Mesenchymal stem cell (in vitro differentiated cells and primary cell): ENCODE measurements at regions not wholly inside any gene's neighbourhood (a gene's known extent, or its start where the extent isn't known, plus 50 kb on each side); places are given as distances from the start of the nearest gene placed in this dataset.

Experiments used
- DNase-seq: peaks from one replicate; pipeline ENCODE4 v3.0.0-alpha.2; 2013
- H2AFZ ChIP-seq: one replicate; pipeline ENCODE4 v1.6.1; 2013; ENCODE audit warnings: low read depth, mild to moderate bottlenecking, control low read depth, inconsistent platforms, low read length, moderate library complexity
- H2AK5ac ChIP-seq: 2 replicates; pipeline ENCODE4 v1.6.1; 2013; ENCODE audit warnings: low read length, moderate library complexity, mild to moderate bottlenecking, inconsistent platforms; ENCODE audit not compliant: severe bottlenecking
- H2BK120ac ChIP-seq: one replicate; pipeline ENCODE4 v1.6.1; 2013; ENCODE audit warnings: low read depth, mild to moderate bottlenecking, inconsistent platforms, low read length, moderate library complexity
- H2BK12ac ChIP-seq, 2 experiments: one replicate each; pipeline ENCODE4 v1.6.1; 2013; ENCODE audit warnings: inconsistent platforms in 2 of 2, low read length in 2 of 2, mild to moderate bottlenecking in 2 of 2, moderate library complexity in 2 of 2, control low read depth in 1 of 2
- H2BK15ac ChIP-seq: one replicate; pipeline ENCODE4 v1.6.1; 2013; ENCODE audit warnings: mild to moderate bottlenecking, low read depth, inconsistent platforms; ENCODE audit not compliant: poor library complexity, severe bottlenecking
- H2BK5ac ChIP-seq: 2 replicates; pipeline ENCODE4 v1.6.1; 2013; ENCODE audit warnings: low read depth, mild to moderate bottlenecking, low read length, control low read depth, inconsistent platforms; ENCODE audit not compliant: poor library complexity, severe bottlenecking
- H3K14ac ChIP-seq, 2 experiments: one replicate each; pipeline ENCODE4 v1.6.1; 2013; ENCODE audit warnings: inconsistent platforms in 2 of 2, low read length in 2 of 2, control low read depth in 1 of 2, mild to moderate bottlenecking in 1 of 2, moderate library complexity in 1 of 2
- H3K18ac ChIP-seq, 2 experiments: one replicate each; pipeline ENCODE4 v1.6.1; 2013; ENCODE audit warnings: inconsistent platforms in 2 of 2, low read length in 2 of 2, control low read depth in 1 of 2, low read depth in 1 of 2, mild to moderate bottlenecking in 1 of 2
- H3K23ac ChIP-seq, 2 experiments: one replicate each; pipeline ENCODE4 v1.6.1; 2013; ENCODE audit warnings: inconsistent platforms in 2 of 2, low read length in 2 of 2, mild to moderate bottlenecking in 2 of 2, moderate library complexity in 2 of 2, control low read depth in 1 of 2
- H3K27ac ChIP-seq: 2 replicates; pipeline ENCODE4 v1.5.1; 2013; ENCODE audit warnings: mild to moderate bottlenecking, moderate library complexity, low read length, control low read depth, inconsistent platforms; ENCODE audit not compliant: poor library complexity, severe bottlenecking
- H3K27me3 ChIP-seq, 2 experiments: 2 replicates each; pipeline versions ENCODE4 v1.6.1 to v1.7.0; 2013; ENCODE audit warnings: low read length in 2 of 2, mild to moderate bottlenecking in 2 of 2, moderate library complexity in 2 of 2, control low read depth in 1 of 2, inconsistent platforms in 1 of 2; ENCODE audit not compliant: control insufficient read depth in 1 of 2, insufficient read depth in 1 of 2
- H3K36me3 ChIP-seq, 2 experiments: 2 replicates each; pipeline versions ENCODE4 v1.6.1 to v1.7.0; 2013; ENCODE audit warnings: low read length in 2 of 2, control low read depth in 1 of 2, inconsistent platforms in 1 of 2, low read depth in 1 of 2, mild to moderate bottlenecking in 1 of 2; ENCODE audit not compliant: insufficient read depth in 2 of 2, control insufficient read depth in 1 of 2
- H3K4ac ChIP-seq, 2 experiments: one replicate each; pipeline ENCODE4 v1.6.1; 2013; ENCODE audit warnings: inconsistent platforms in 2 of 2, low read length in 2 of 2, mild to moderate bottlenecking in 2 of 2, moderate library complexity in 2 of 2, control low read depth in 1 of 2, low read depth in 1 of 2
- H3K4me1 ChIP-seq: 2 replicates; pipeline ENCODE4 v1.6.1; 2013; ENCODE audit warnings: low read depth, low read length, control low read depth; ENCODE audit not compliant: control insufficient read depth, insufficient read depth
- H3K4me2 ChIP-seq: 2 replicates; pipeline ENCODE4 v1.6.1; 2013; ENCODE audit warnings: low read length, mild to moderate bottlenecking, inconsistent platforms; ENCODE audit not compliant: poor library complexity, severe bottlenecking
- H3K4me3 ChIP-seq, 2 experiments: 2 replicates each; pipeline versions ENCODE4 v1.5.1 to v1.7.0; 2013; ENCODE audit warnings: low read length in 2 of 2, mild to moderate bottlenecking in 2 of 2, control low read depth in 1 of 2, low read depth in 1 of 2; ENCODE audit not compliant: insufficient read depth in 1 of 2
- H3K79me1 ChIP-seq: replicated peaks from 2 replicates; pipeline ENCODE4 v1.6.1; 2013; ENCODE audit warnings: mild to moderate bottlenecking, control low read depth, low read length, inconsistent platforms; ENCODE audit not compliant: poor library complexity, severe bottlenecking
- H3K9ac ChIP-seq: 2 replicates; pipeline ENCODE4 v1.7.0; 2013; ENCODE audit warnings: mild to moderate bottlenecking, low read length, moderate library complexity
- H3K9me3 ChIP-seq: 2 replicates; pipeline ENCODE4 v1.7.0; 2013; ENCODE audit warnings: mild to moderate bottlenecking, low read length; ENCODE audit not compliant: control insufficient read depth
- H4K8ac ChIP-seq: one replicate; pipeline ENCODE4 v1.6.1; 2013; ENCODE audit warnings: inconsistent platforms, mild to moderate bottlenecking, low read length, moderate library complexity
- H4K91ac ChIP-seq: one replicate; pipeline ENCODE4 v1.6.1; 2013; ENCODE audit warnings: mild to moderate bottlenecking, low read length, inconsistent platforms
- WGBS: methylation state at CpG from one replicate; pipeline ENCODE4 v1.1.7; 2013; ENCODE audit warnings: mixed read lengths; 5-methylcytosine and 5-hydroxymethylcytosine counted together

GRCh38 chr13:80047406-80047805 lies 293.5 kb downstream of the SPRY2 start:
- Histone ChIP-seq H2BK120ac (no peak overlapping the region), H2BK12ac (peak overlapping the region in 1 of 2 experiments; percentile 27), H3K27me3 (no peaks in the 10 kb centered on the region), H3K18ac (peak overlapping the region; percentile 1 to 53), H3K4ac (no peak overlapping the region), H3K23ac (no peak overlapping the region), H2AK5ac (no peak overlapping the region), H3K14ac (no peak overlapping the region), H3K27ac (peak overlapping the region; percentile 67), H3K4me3 (no peak overlapping the region), H3K9me3 (no peaks in the 10 kb centered on the region), H2BK15ac (no peak overlapping the region), H2BK5ac (no peak overlapping the region), H2AFZ (no peak overlapping the region), H4K8ac (no peak overlapping the region), H3K9ac (peak overlapping the region; percentile 69), H3K36me3 (no peaks in the 10 kb centered on the region), H4K91ac (no peak overlapping the region), H3K79me1 (no peaks in the 10 kb centered on the region), H3K4me1 (peaks cover 2% of the 10 kb centered on the region), H3K4me2 (no peak overlapping the region)
- DNase-seq = peak; percentile 62
- WGBS = 71% methylated on average over 5 of the region's 8 CpGs

GRCh38 chr13:80040981-80041317 lies 300.0 kb downstream of the SPRY2 start:
- DNase-seq = no peak
- Histone ChIP-seq H4K91ac (no peak overlapping the region), H3K4me2 (no peak overlapping the region), H3K27me3 (no peaks in the 10 kb centered on the region), H3K4me1 (no peaks in the 10 kb centered on the region), H2AFZ (no peak overlapping the region), H3K36me3 (no peaks in the 10 kb centered on the region), H2BK15ac (no peak overlapping the region), H3K4ac (no peak overlapping the region), H3K27ac (peak overlapping the region; percentile 34), H3K18ac (no peak overlapping the region), H3K4me3 (peak overlapping the region in 1 of 2 experiments; percentile 34), H2BK120ac (peak overlapping the region; percentile 54), H3K79me1 (no peaks in the 10 kb centered on the region), H3K14ac (no peak overlapping the region), H3K23ac (no peak overlapping the region), H2BK12ac (no peak overlapping the region), H2BK5ac (no peak overlapping the region), H2AK5ac (no peak overlapping the region), H3K9me3 (no peaks in the 10 kb centered on the region), H4K8ac (no peak overlapping the region), H3K9ac (peak overlapping the region; percentile 76)
- WGBS = 0% methylated on average over 2 of the region's 4 CpGs

GRCh38 chr13:80040196-80040980 lies 300.5 kb downstream of the SPRY2 start:
- H3K4me2 ChIP-seq = no peak overlapping the region
- no peak overlapping the region for H4K8ac ChIP-seq
- H2BK12ac ChIP-seq = no peak overlapping the region
- H3K9ac ChIP-seq = peak overlapping the region; percentile 76
- peak overlapping the region in 1 of 2 experiments; percentile 34 for H3K4me3 ChIP-seq
- H3K27ac ChIP-seq = peak overlapping the region; percentile 34
- H3K79me1 ChIP-seq = no peaks in the 10 kb centered on the region
- H3K27me3 ChIP-seq = no peaks in the 10 kb centered on the region
- H4K91ac ChIP-seq = no peak overlapping the region
- no peaks in the 10 kb centered on the region for H3K9me3 ChIP-seq
- H2AFZ ChIP-seq = no peak overlapping the region
- H3K14ac ChIP-seq = no peak overlapping the region
- H3K36me3 ChIP-seq = no peaks in the 10 kb centered on the region
- no peak overlapping the region for H3K4ac ChIP-seq
- no peak overlapping the region for H3K18ac ChIP-seq
- no peaks in the 10 kb centered on the region for H3K4me1 ChIP-seq
- H2BK120ac ChIP-seq = no peak overlapping the region
- H2BK5ac ChIP-seq = no peak overlapping the region
- peak; percentile 96 for DNase-seq
- H2BK15ac ChIP-seq = no peak overlapping the region
- no peak overlapping the region for H2AK5ac ChIP-seq
- no peak overlapping the region for H3K23ac ChIP-seq
- 0% methylated on average over 2 of the region's 4 CpGs for WGBS

DNA sequence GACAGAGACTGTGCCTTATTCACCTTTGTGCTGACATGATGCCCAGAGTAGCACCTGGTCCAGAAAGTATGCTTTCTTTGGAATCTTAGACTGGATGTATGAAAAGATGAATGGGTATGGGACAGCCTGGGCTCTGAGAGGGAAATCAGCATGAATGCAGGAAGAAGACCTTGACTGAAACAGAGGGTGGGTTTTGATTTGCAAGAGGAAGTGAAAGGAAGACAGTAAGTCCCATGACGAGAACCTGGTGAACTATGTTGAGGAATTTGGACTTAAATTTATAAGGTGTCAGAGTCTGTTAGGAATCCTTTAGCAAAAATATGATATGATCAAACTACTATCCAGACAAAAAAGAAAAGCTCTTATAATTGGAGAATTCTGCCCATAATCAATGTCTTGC lies 301.9 kb downstream of the SPRY2 start:
- Histone ChIP-seq H3K27ac (no peak overlapping the region), H3K18ac (no peak overlapping the region), H3K4me1 (no peaks in the 10 kb centered on the region), H3K14ac (no peak overlapping the region), H2AK5ac (no peak overlapping the region), H3K23ac (no peak overlapping the region), H3K4me2 (no peak overlapping the region), H2BK5ac (no peak overlapping the region), H2BK12ac (peak overlapping the region in 1 of 2 experiments; percentile 48), H2AFZ (no peak overlapping the region), H2BK120ac (no peak overlapping the region), H3K27me3 (no peaks in the 10 kb centered on the region), H3K36me3 (no peaks in the 10 kb centered on the region), H3K79me1 (no peaks in the 10 kb centered on the region), H2BK15ac (no peak overlapping the region), H3K4me3 (no peak overlapping the region), H4K91ac (no peak overlapping the region), H4K8ac (no peak overlapping the region), H3K9ac (no peak overlapping the region), H3K9me3 (no peaks in the 10 kb centered on the region), H3K4ac (peak overlapping the region in 1 of 2 experiments; percentile 56)
- DNase-seq = no peak
- WGBS = 67% methylated on average over 1 of the region's 1 CpG
